Body of pancreas (tissue), 4 donors: ENCODE measurements at regions not wholly inside any gene's neighbourhood (a gene's known extent, or its start where the extent isn't known, plus 50 kb on each side); places are given as distances from the start of the nearest gene placed in this dataset.

ENCODE experiments used
- POLR2A ChIP-seq, 3 donors: fragments of 450-650 bp; IDR thresholded peaks; one replicate each; pipeline ENCODE4 v1.6.1; 2016; ENCODE audit warnings: antibody characterized with exemption in 3 of 3, mild to moderate bottlenecking in 2 of 3
- TF ChIP-seq, protein P1 (sequence below), 7 experiments: fragments of 450-650 bp in 4 of 7; fragments of 200-600 bp in 3 of 7; sonication (generic) in 3 of 7; IDR thresholded peaks; one replicate each; pipeline ENCODE4 v1.5.1; 2016 to 2019; ENCODE audit warnings: antibody characterized with exemption in 7 of 7

DNA sequence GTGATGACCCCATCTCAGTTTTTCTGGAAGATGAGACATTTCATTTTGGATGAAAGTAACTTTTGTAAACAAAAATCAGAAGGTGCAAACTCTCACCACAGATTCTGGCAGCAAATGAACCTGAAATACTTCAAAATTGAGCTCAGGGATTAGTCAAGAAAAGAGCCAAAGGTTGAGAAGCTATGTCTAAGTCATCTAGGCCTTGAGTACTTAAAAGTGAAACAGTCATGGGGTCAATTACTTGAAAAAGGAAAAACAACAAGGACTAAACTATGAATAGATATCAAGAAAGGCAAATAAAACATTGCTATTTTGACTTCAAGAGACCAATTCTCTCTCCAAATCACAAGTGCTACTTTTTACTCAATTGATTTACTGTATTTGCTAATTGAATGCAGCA, 285.1 kb downstream of the RBM43 start:
- TF ChIP-seq, protein P1, sequence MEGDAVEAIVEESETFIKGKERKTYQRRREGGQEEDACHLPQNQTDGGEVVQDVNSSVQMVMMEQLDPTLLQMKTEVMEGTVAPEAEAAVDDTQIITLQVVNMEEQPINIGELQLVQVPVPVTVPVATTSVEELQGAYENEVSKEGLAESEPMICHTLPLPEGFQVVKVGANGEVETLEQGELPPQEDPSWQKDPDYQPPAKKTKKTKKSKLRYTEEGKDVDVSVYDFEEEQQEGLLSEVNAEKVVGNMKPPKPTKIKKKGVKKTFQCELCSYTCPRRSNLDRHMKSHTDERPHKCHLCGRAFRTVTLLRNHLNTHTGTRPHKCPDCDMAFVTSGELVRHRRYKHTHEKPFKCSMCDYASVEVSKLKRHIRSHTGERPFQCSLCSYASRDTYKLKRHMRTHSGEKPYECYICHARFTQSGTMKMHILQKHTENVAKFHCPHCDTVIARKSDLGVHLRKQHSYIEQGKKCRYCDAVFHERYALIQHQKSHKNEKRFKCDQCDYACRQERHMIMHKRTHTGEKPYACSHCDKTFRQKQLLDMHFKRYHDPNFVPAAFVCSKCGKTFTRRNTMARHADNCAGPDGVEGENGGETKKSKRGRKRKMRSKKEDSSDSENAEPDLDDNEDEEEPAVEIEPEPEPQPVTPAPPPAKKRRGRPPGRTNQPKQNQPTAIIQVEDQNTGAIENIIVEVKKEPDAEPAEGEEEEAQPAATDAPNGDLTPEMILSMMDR (IDR thresholded peaks at IDR 0.05) = no peak
- TF ChIP-seq POLR2A (IDR thresholded peaks at IDR 0.05) = no peak
